ENCODE measurements at regions not wholly inside any gene's neighbourhood (a gene's known extent, or its start where the extent isn't known, plus 50 kb on each side); places are given as distances from the start of the nearest gene placed in this dataset.

- TF ChIP-seq CTCF (IDR thresholded peaks at IDR 0.05) (no peak), EP300 (IDR thresholded peaks at IDR 0.05) (no peak), POLR2AphosphoS5 (IDR thresholded peaks at IDR 0.05) (no peak)
Observed at GRCh38 chr2:66834859-66835258, 399.9 kb downstream of the MEIS1 start.

Data from esophagus muscularis mucosa (tissue), 4 donors.